H1 (cell line): ENCODE measurements at regions not wholly inside any gene's neighbourhood (a gene's known extent, or its start where the extent isn't known, plus 50 kb on each side); places are given as distances from the start of the nearest gene placed in this dataset.

Experiments used
- CTCF ChIA-PET: fragments of 300-600 bp; sonication (Branson Sonifier 250); formaldehyde crosslinking; loops from one replicate; lab custom pipeline; 2021; ENCODE audit not compliant: partially characterized antibody; lab: Charles Lee
- POLR2A ChIA-PET: fragments of 300-600 bp; sonication (Branson Sonifier 250); formaldehyde crosslinking; loops from one replicate; lab custom pipeline; 2021; ENCODE audit warnings: inconsistent platforms; ENCODE audit not compliant: partially characterized antibody; lab: Charles Lee
- DNase-seq, 2 experiments: peaks; one replicate each; pipeline versions ENCODE4 v3.0.0 to v3.0.0-alpha.2; 2010 to 2022; ENCODE audit warnings: low spot score in 2 of 2, low read depth in 1 of 2, mixed read lengths in 1 of 2
- FAIRE-seq: peaks from 2 replicates; lab custom pipeline; 2011; peaks lifted over from hg19 to GRCh38; lab: Jason Lieb, UNC
- H2AFZ ChIP-seq: 2 replicates; pipeline ENCODE4 v1.8.1; 2012; ENCODE audit warnings: low read length, inconsistent platforms
- H2AK5ac ChIP-seq: 2 replicates; pipeline ENCODE4 v1.6.1; 2013; ENCODE audit warnings: low read depth, low read length
- H2BK120ac ChIP-seq: replicated peaks from 2 replicates; pipeline ENCODE3; 2013; ENCODE audit warnings: low read depth, low read length, inconsistent platforms
- H2BK12ac ChIP-seq: 2 replicates; pipeline ENCODE4 v1.6.1; 2013; ENCODE audit warnings: low read depth, low read length
- H2BK15ac ChIP-seq: 2 replicates; pipeline ENCODE4 v1.6.1; 2013; ENCODE audit warnings: low read length
- H2BK20ac ChIP-seq: 2 replicates; pipeline ENCODE4 v1.6.1; 2013; ENCODE audit warnings: low read length
- H2BK5ac ChIP-seq: 2 replicates; pipeline ENCODE4 v1.6.1; 2013; ENCODE audit warnings: low read depth, low read length
- H3K14ac ChIP-seq: 2 replicates; pipeline ENCODE4 v1.6.1; 2013; ENCODE audit warnings: inconsistent platforms; ENCODE audit not compliant: insufficient read length
- H3K18ac ChIP-seq: 2 replicates; pipeline ENCODE4 v1.6.1; 2013; ENCODE audit warnings: low read length; ENCODE audit errors: extremely low read depth
- H3K23ac ChIP-seq: 2 replicates; pipeline ENCODE4 v1.6.1; 2013; ENCODE audit warnings: inconsistent platforms; ENCODE audit not compliant: insufficient read length
- H3K23me2 ChIP-seq: 2 replicates; pipeline ENCODE4 v1.6.1; 2013; ENCODE audit warnings: low read depth, low read length
- H3K27ac ChIP-seq: 2 replicates; pipeline ENCODE4 v1.6.1; 2011; ENCODE audit warnings: low read depth, low read length, inconsistent platforms
- H3K27me3 ChIP-seq, 4 experiments: replicated peaks in 1 of 4; 1 replicate in 1 of 4; 2 replicates in 3 of 4; pipeline versions ENCODE4 v1.6.1 to v1.8.1; 2011 to 2013; ENCODE audit warnings: low read length in 3 of 4, mild to moderate bottlenecking in 3 of 4, inconsistent platforms in 2 of 4, mixed read lengths in 2 of 4, moderate library complexity in 1 of 4; ENCODE audit not compliant: control insufficient read depth in 3 of 4, insufficient read depth in 3 of 4; ENCODE audit errors: extremely low read depth in 1 of 4
- H3K36me3 ChIP-seq, 4 experiments: 2 replicates each; pipeline versions ENCODE4 v1.6.1 to v1.8.1; 2011 to 2013; ENCODE audit warnings: mild to moderate bottlenecking in 4 of 4, low read length in 3 of 4, moderate library complexity in 2 of 4, control low read depth in 1 of 4, inconsistent platforms in 1 of 4; ENCODE audit not compliant: insufficient read depth in 4 of 4, control insufficient read depth in 2 of 4
- H3K4ac ChIP-seq: replicated peaks from 2 replicates; pipeline ENCODE3; 2013; ENCODE audit warnings: low read length, low read depth, mixed read lengths, inconsistent platforms; ENCODE audit not compliant: insufficient read length
- H3K4me1 ChIP-seq, 4 experiments: replicated peaks in 1 of 4; 1 replicate in 1 of 4; 2 replicates in 3 of 4; pipeline versions ENCODE4 v1.6.1 to v1.8.1; 2011 to 2013; ENCODE audit warnings: low read length in 3 of 4, inconsistent platforms in 2 of 4, mixed read lengths in 1 of 4; ENCODE audit not compliant: insufficient read depth in 4 of 4, control insufficient read depth in 3 of 4
- H3K4me2 ChIP-seq, 2 experiments: 2 replicates each; pipeline versions ENCODE4 v1.6.1 to v1.8.1; 2011 to 2013; ENCODE audit warnings: low read depth in 2 of 2, low read length in 2 of 2, control low read depth in 1 of 2, inconsistent platforms in 1 of 2, mild to moderate bottlenecking in 1 of 2; ENCODE audit not compliant: insufficient read depth in 1 of 2
- H3K4me3 ChIP-seq, 4 experiments: fragments of 200-600, 300-600 bp in 1 of 4; sonication (generic), shearing (Covaris generic), sonication (Bioruptor Twin) in 1 of 4; 2 replicates each; pipeline versions ENCODE4 v1.5.1 to v1.8.1; 2011 to 2016; ENCODE audit warnings: low read length in 4 of 4, low read depth in 3 of 4, control low read depth in 2 of 4, inconsistent platforms in 2 of 4, mild to moderate bottlenecking in 2 of 4, mixed read lengths in 1 of 4, moderate library complexity in 1 of 4; ENCODE audit not compliant: insufficient read depth in 2 of 4; ENCODE audit errors: extremely low read depth in 1 of 4
- H3K56ac ChIP-seq: replicated peaks from 2 replicates; pipeline ENCODE3; 2013; ENCODE audit warnings: low read depth, mild to moderate bottlenecking, mixed read lengths, low read length, inconsistent platforms; ENCODE audit not compliant: insufficient read length
- H3K79me1 ChIP-seq: 2 replicates; pipeline ENCODE4 v1.6.1; 2013; ENCODE audit warnings: low read depth, low read length, control low read depth
- H3K79me2 ChIP-seq, 2 experiments: 2 replicates each; pipeline versions ENCODE4 v1.6.1 to v1.8.1; 2012 to 2013; ENCODE audit warnings: low read length in 2 of 2, mild to moderate bottlenecking in 2 of 2, inconsistent platforms in 1 of 2; ENCODE audit not compliant: insufficient read depth in 2 of 2, control insufficient read depth in 1 of 2
- H3K9ac ChIP-seq, 4 experiments: replicated peaks in 1 of 4; 1 replicate in 1 of 4; 2 replicates in 3 of 4; pipeline versions ENCODE4 v1.6.1 to v1.8.1; 2011 to 2013; ENCODE audit warnings: low read depth in 3 of 4, low read length in 3 of 4, control low read depth in 2 of 4, mild to moderate bottlenecking in 2 of 4, moderate library complexity in 2 of 4, inconsistent platforms in 1 of 4; ENCODE audit errors: extremely low read depth in 1 of 4
- H3K9me3 ChIP-seq, 2 experiments: 2 replicates each; pipeline versions ENCODE4 v1.6.1 to v1.8.1; 2012 to 2013; ENCODE audit warnings: mild to moderate bottlenecking in 2 of 2, moderate library complexity in 2 of 2, control low read depth in 1 of 2, inconsistent platforms in 1 of 2, low read depth in 1 of 2, low read length in 1 of 2, mixed read lengths in 1 of 2; ENCODE audit not compliant: insufficient read depth in 2 of 2
- H4K20me1 ChIP-seq, 2 experiments: replicated peaks in 1 of 2; 2 replicates each; pipeline versions ENCODE3 to v1.8.1; 2011 to 2013; ENCODE audit warnings: inconsistent platforms in 2 of 2, low read length in 2 of 2, mild to moderate bottlenecking in 1 of 2; ENCODE audit not compliant: insufficient read depth in 2 of 2, control insufficient read depth in 1 of 2
- H4K5ac ChIP-seq: 2 replicates; pipeline ENCODE4 v1.6.1; 2013; ENCODE audit warnings: low read length, low read depth, mixed read lengths, inconsistent platforms; ENCODE audit not compliant: insufficient read length
- H4K8ac ChIP-seq: 2 replicates; pipeline ENCODE4 v1.8.0; 2013; ENCODE audit warnings: mild to moderate bottlenecking, moderate library complexity, low read length, inconsistent platforms; ENCODE audit not compliant: insufficient read depth; ENCODE audit errors: extremely low read depth
- H4K91ac ChIP-seq: replicated peaks from 2 replicates; pipeline ENCODE3; 2013; ENCODE audit warnings: low read length, mixed read lengths, inconsistent platforms; ENCODE audit not compliant: insufficient read length
- BACH1 ChIP-seq: IDR thresholded peaks from 2 replicates; pipeline ENCODE4 v1.6.1; 2012; ENCODE audit warnings: low read length, improper control_type of control experiment
- EP300 ChIP-seq, 2 experiments: IDR thresholded peaks; 1 replicate in 1 of 2; 2 replicates in 1 of 2; pipeline ENCODE4 v1.6.1; 2011 to 2012; ENCODE audit warnings: low read depth in 2 of 2, low read length in 2 of 2, mild to moderate bottlenecking in 2 of 2, borderline replicate concordance in 1 of 2, inconsistent platforms in 1 of 2, moderate library complexity in 1 of 2
- HDAC2 ChIP-seq, 2 experiments: fragments of 300-600 bp in 1 of 2; sonication (generic) in 1 of 2; IDR thresholded peaks; 2 replicates each; pipeline ENCODE4 v1.6.1; 2011 to 2012; ENCODE audit warnings: low read depth in 2 of 2, low read length in 2 of 2, mild to moderate bottlenecking in 2 of 2, moderate library complexity in 2 of 2, borderline replicate concordance in 1 of 2, inconsistent platforms in 1 of 2
- JUN ChIP-seq: IDR thresholded peaks from 2 replicates; pipeline ENCODE4 v1.6.1; 2011; ENCODE audit warnings: low read depth, mild to moderate bottlenecking, improper control_type of control experiment, low read length
- MAX ChIP-seq: IDR thresholded peaks from 2 replicates; pipeline ENCODE4 v1.6.1; 2012; ENCODE audit warnings: inconsistent platforms
- POU5F1 ChIP-seq: IDR thresholded peaks from 2 replicates; pipeline ENCODE4 v1.6.1; 2011; ENCODE audit warnings: low read depth, mild to moderate bottlenecking, low read length, moderate library complexity
- YY1 ChIP-seq: IDR thresholded peaks from 2 replicates; pipeline ENCODE4 v1.6.1; 2011; ENCODE audit warnings: low read depth, mild to moderate bottlenecking, low read length

- Histone ChIP-seq H2BK15ac (no peak overlapping the region), H2BK12ac (no peak overlapping the region), H2BK20ac (no peak overlapping the region), H2AFZ (no peak overlapping the region), H4K5ac (no peak overlapping the region), H3K18ac (no peak overlapping the region), H3K4me3 (no peak overlapping the region), H3K79me1 (no peaks in the 10 kb centered on the region), H3K36me3 (no peaks in the 10 kb centered on the region), H3K9me3 (no peaks in the 10 kb centered on the region), H2BK5ac (no peak overlapping the region), H2BK120ac (no peak overlapping the region), H3K56ac (no peak overlapping the region)
- no peak for FAIRE-seq
- TF ChIP-seq YY1 (no peak), HDAC2 (IDR thresholded peaks at IDR 0.05; ENCODE audit: borderline replicate concordance in 1 of 2, low read depth in 2 of 2, low read length in 2 of 2) (no peak), POU5F1 (no peak), BACH1 (no peak), MAX (no peak), JUN (no peak), EP300 (IDR thresholded peaks at IDR 0.05; ENCODE audit: borderline replicate concordance in 1 of 2, low read depth in 2 of 2, low read length in 2 of 2) (no peak)
- TF ChIP-seq, all 59 proteins: peak for 0
- DNase-seq = no peak
- no peak overlapping the region for H4K91ac ChIP-seq
- no peak overlapping the region for H3K23ac ChIP-seq
- no peaks in the 10 kb centered on the region for H3K79me2 ChIP-seq
- no peaks in the 10 kb centered on the region for H4K20me1 ChIP-seq
- no peak overlapping the region for H3K9ac ChIP-seq
- CTCF ChIA-PET = interaction anchor here (1.0 to 1.7 kb wide), 2 partner anchors 27 to 63 kb away, joined by 3 to 6 read pairs; no protein-coding TSS in a partner anchor
- no peak overlapping the region for H3K4ac ChIP-seq
- H3K23me2 ChIP-seq = no peaks in the 10 kb centered on the region; the same call in 1 of the 2 replicates
- H3K27me3 ChIP-seq = no peaks in the 10 kb centered on the region
- no peak overlapping the region for H3K4me2 ChIP-seq
- H3K4me1 ChIP-seq = no peaks in the 10 kb centered on the region
- no peak overlapping the region for H3K14ac ChIP-seq
- POLR2A ChIA-PET = no interaction called here
- no peak overlapping the region for H3K27ac ChIP-seq
- no peak overlapping the region for H4K8ac ChIP-seq
- H2AK5ac ChIP-seq = no peak overlapping the region
Observed at GRCh38 chr14:82052778-82053177, 519.1 kb upstream of the SEL1L start.
